Middle frontal gyrus (tissue), 1 donor: ENCODE measurements at regions not wholly inside any gene's neighbourhood (a gene's known extent, or its start where the extent isn't known, plus 50 kb on each side); places are given as distances from the start of the nearest gene placed in this dataset.

Experiments used
- DNase-seq: peaks from one replicate; pipeline ENCODE4 v3.0.0-alpha.2; 2015; ENCODE audit warnings: low spot score; ENCODE audit errors: extremely low spot score

GRCh38 chr16:66315210-66315825, 51.2 kb upstream of the CDH5 start:
- DNase-seq: peak; percentile 47

- no peak for DNase-seq
Observed at GRCh38 chr16:66311306-66311705, 55.2 kb upstream of the CDH5 start.

GRCh38 chr16:66309215-66309807, 57.2 kb upstream of the CDH5 start:
- DNase-seq: no peak

GRCh38 chr16:66308096-66308495, 58.4 kb upstream of the CDH5 start:
- no peak for DNase-seq

GRCh38 chr16:66306366-66307150, 59.9 kb upstream of the CDH5 start:
- DNase-seq: no peak

- no peak for DNase-seq
Observed at GRCh38 chr16:66304961-66305360, 61.5 kb upstream of the CDH5 start.

GRCh38 chr16:66304151-66304550, 62.3 kb upstream of the CDH5 start:
- no peak for DNase-seq

GRCh38 chr16:66300501-66300900, 66.0 kb upstream of the CDH5 start:
- no peak for DNase-seq

- no peak for DNase-seq
Observed at GRCh38 chr16:66300037-66300436, 66.5 kb upstream of the CDH5 start.

GRCh38 chr16:66299349-66299748, 67.1 kb upstream of the CDH5 start:
- no peak for DNase-seq

GRCh38 chr16:66298571-66299120, 67.8 kb upstream of the CDH5 start:
- DNase-seq: no peak

GRCh38 chr16:66298006-66298405, 68.5 kb upstream of the CDH5 start:
- no peak for DNase-seq

GRCh38 chr16:66296591-66296990, 69.9 kb upstream of the CDH5 start:
- DNase-seq: no peak

- no peak for DNase-seq
Observed at GRCh38 chr16:66295761-66296546, 70.5 kb upstream of the CDH5 start.

GRCh38 chr16:66295213-66295612, 71.3 kb upstream of the CDH5 start:
- DNase-seq: no peak

- no peak for DNase-seq
Observed at GRCh38 chr16:66294507-66294906, 72.0 kb upstream of the CDH5 start.

- DNase-seq: no peak
Observed at GRCh38 chr16:66293932-66294331, 72.6 kb upstream of the CDH5 start.

- DNase-seq: no peak
Observed at GRCh38 chr16:66293207-66293735, 73.2 kb upstream of the CDH5 start.

GRCh38 chr16:66292241-66292935, 74.1 kb upstream of the CDH5 start:
- no peak for DNase-seq

- no peak for DNase-seq
Observed at GRCh38 chr16:66291833-66292232, 74.7 kb upstream of the CDH5 start.

- DNase-seq: no peak
Observed at GRCh38 chr16:66290431-66290830, 76.1 kb upstream of the CDH5 start.
